GM23248 (cell line): ENCODE measurements at regions not wholly inside any gene's neighbourhood (a gene's known extent, or its start where the extent isn't known, plus 50 kb on each side); places are given as distances from the start of the nearest gene placed in this dataset.
"Not testable (repeated sequence)": the region's sequence is repeated elsewhere in the genome, so short reads cannot be mapped to it uniquely, and the experiment has no call there.

ENCODE experiments used
- EZH2 ChIP-seq: fragments of 200-600 bp; sonication (generic); IDR thresholded peaks from 2 replicates; pipeline ENCODE4 v1.6.1; 2018; ENCODE audit warnings: antibody characterized with exemption, mild to moderate bottlenecking; ENCODE audit not compliant: insufficient read depth, poor library complexity, severe bottlenecking
- EZH2phosphoT487 ChIP-seq: fragments of 200-600 bp; sonication (generic); IDR thresholded peaks from 2 replicates; pipeline ENCODE4 v1.6.1; 2018; ENCODE audit warnings: antibody characterized with exemption, moderate library complexity, mild to moderate bottlenecking, low read depth; ENCODE audit not compliant: insufficient read depth

- not testable (repeated sequence) for TF ChIP-seq EZH2phosphoT487, EZH2
Observed at GRCh38 chr2:217580407-217580806, 422.4 kb downstream of the TNS1 start.
